ENCODE measurements at regions not wholly inside any gene's neighbourhood (a gene's known extent, or its start where the extent isn't known, plus 50 kb on each side); places are given as distances from the start of the nearest gene placed in this dataset.
"Not testable (repeated sequence)": the region's sequence is repeated elsewhere in the genome, so short reads cannot be mapped to it uniquely, and the experiment has no call there.

DNA sequence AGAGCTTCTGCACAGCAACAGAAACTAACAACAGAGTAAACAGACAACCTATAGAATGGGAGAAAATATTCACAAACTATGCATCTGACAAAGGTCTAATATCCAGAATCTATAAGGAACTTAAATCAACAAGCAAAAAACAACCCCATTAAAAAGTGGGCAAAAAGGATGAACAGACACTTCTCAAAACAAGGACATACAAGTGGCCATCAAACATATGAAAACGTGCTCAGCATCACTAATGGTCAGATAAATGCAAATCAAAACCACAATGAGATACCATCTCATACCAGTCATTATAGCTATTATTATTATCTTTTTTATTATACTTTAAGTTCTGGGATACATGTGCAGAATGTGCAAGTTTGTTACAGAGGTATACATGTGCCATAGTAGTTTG is 252.6 kb downstream of the PTGER3 start:
- ATAC-seq; H3K9me3 ChIP-seq (replicated peaks; ENCODE audit: control insufficient read depth, insufficient read depth, low read depth, low read length); H3K9me1 ChIP-seq (ENCODE audit: control insufficient read depth, insufficient read depth, low read length); H3K4me2 ChIP-seq (ENCODE audit: insufficient read depth, low read length); H3K27ac ChIP-seq (ENCODE audit: extremely low read depth, low read depth, low read length); H3K79me2 ChIP-seq (ENCODE audit: control insufficient read depth, insufficient read depth, low read length); BruUV-seq (replicated peaks); H3K4me3 ChIP-seq; FAIRE-seq; intact Hi-C loops (cut with micrococcal nuclease); H3K27me3 ChIP-seq (ENCODE audit: control insufficient read depth in 2 of 2, insufficient read depth in 2 of 2, low read length in 2 of 2); CTCF ChIA-PET (ENCODE audit: low intra/inter-chr PET ratio); H2AFZ ChIP-seq (ENCODE audit: low read depth, low read length); H3K9ac ChIP-seq (ENCODE audit: insufficient read depth in 1 of 2, low read depth in 2 of 2, low read length in 2 of 2); H3K4me1 ChIP-seq (replicated peaks in 1 of 2; ENCODE audit: control insufficient read depth in 2 of 2, insufficient read depth in 2 of 2, low read length in 2 of 2); H3K36me3 ChIP-seq (ENCODE audit: control insufficient read depth, insufficient read depth, low read length); POLR2A ChIA-PET; DNase-seq (ENCODE audit: extremely low read depth in 1 of 4, low spot score in 3 of 4); H4K20me1 ChIP-seq (replicated peaks; ENCODE audit: control insufficient read depth, insufficient read depth, low read length); in situ Hi-C loops (cut with MboI): not testable (repeated sequence)
- TF ChIP-seq, protein P1, sequence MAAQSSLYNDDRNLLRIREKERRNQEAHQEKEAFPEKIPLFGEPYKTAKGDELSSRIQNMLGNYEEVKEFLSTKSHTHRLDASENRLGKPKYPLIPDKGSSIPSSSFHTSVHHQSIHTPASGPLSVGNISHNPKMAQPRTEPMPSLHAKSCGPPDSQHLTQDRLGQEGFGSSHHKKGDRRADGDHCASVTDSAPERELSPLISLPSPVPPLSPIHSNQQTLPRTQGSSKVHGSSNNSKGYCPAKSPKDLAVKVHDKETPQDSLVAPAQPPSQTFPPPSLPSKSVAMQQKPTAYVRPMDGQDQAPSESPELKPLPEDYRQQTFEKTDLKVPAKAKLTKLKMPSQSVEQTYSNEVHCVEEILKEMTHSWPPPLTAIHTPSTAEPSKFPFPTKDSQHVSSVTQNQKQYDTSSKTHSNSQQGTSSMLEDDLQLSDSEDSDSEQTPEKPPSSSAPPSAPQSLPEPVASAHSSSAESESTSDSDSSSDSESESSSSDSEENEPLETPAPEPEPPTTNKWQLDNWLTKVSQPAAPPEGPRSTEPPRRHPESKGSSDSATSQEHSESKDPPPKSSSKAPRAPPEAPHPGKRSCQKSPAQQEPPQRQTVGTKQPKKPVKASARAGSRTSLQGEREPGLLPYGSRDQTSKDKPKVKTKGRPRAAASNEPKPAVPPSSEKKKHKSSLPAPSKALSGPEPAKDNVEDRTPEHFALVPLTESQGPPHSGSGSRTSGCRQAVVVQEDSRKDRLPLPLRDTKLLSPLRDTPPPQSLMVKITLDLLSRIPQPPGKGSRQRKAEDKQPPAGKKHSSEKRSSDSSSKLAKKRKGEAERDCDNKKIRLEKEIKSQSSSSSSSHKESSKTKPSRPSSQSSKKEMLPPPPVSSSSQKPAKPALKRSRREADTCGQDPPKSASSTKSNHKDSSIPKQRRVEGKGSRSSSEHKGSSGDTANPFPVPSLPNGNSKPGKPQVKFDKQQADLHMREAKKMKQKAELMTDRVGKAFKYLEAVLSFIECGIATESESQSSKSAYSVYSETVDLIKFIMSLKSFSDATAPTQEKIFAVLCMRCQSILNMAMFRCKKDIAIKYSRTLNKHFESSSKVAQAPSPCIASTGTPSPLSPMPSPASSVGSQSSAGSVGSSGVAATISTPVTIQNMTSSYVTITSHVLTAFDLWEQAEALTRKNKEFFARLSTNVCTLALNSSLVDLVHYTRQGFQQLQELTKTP (IDR thresholded peaks at IDR 0.05; ENCODE audit: low read depth in 1 of 2, partially characterized antibody in 2 of 2), result peak in 1 of 2 experiments; percentile 92
- 7% methylated on average over 1 of the region's 1 CpG for WGBS (ENCODE audit: insufficient coverage, low coverage, missing lambda C conversion rate)

DNA sequence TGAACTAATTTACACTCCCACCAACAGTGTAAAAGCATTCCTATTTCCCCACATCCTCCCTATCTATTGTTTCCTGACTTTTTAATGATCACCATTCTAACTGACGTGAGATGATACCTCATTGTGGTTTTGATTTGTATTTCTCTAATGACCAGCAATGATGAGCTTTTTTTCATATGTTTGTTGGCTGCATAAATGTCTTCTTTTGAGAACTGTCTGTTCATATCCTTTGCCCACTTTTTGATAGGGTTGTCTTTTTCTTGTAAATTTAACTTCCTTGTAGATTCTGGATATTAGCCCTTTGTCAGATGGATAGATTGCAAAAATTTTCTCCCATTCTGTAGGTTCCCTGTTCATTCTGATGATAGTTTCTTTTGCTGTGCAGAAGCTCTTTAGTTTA is 251.3 kb downstream of the PTGER3 start:
- H3K4me2 ChIP-seq (ENCODE audit: insufficient read depth, low read length); ATAC-seq; H3K27ac ChIP-seq (ENCODE audit: extremely low read depth, low read depth, low read length); H4K20me1 ChIP-seq (replicated peaks; ENCODE audit: control insufficient read depth, insufficient read depth, low read length); H3K36me3 ChIP-seq (ENCODE audit: control insufficient read depth, insufficient read depth, low read length); H3K9me3 ChIP-seq (replicated peaks; ENCODE audit: control insufficient read depth, insufficient read depth, low read depth, low read length); intact Hi-C loops (cut with micrococcal nuclease); H3K9me1 ChIP-seq (ENCODE audit: control insufficient read depth, insufficient read depth, low read length); CTCF ChIA-PET (ENCODE audit: low intra/inter-chr PET ratio); H2AFZ ChIP-seq (ENCODE audit: low read depth, low read length); POLR2A ChIA-PET; H3K4me1 ChIP-seq (replicated peaks in 1 of 2; ENCODE audit: control insufficient read depth in 2 of 2, insufficient read depth in 2 of 2, low read length in 2 of 2); DNase-seq (ENCODE audit: extremely low read depth in 1 of 4, low spot score in 3 of 4); H3K4me3 ChIP-seq; FAIRE-seq; in situ Hi-C loops (cut with MboI); H3K79me2 ChIP-seq (ENCODE audit: control insufficient read depth, insufficient read depth, low read length); BruUV-seq (replicated peaks); H3K27me3 ChIP-seq (ENCODE audit: control insufficient read depth in 2 of 2, insufficient read depth in 2 of 2, low read length in 2 of 2); H3K9ac ChIP-seq (ENCODE audit: insufficient read depth in 1 of 2, low read depth in 2 of 2, low read length in 2 of 2): not testable (repeated sequence)
- 53% methylated on average over 1 of the region's 1 CpG for WGBS (ENCODE audit: insufficient coverage, low coverage, missing lambda C conversion rate)
- TF ChIP-seq, protein P1 (IDR thresholded peaks at IDR 0.05; ENCODE audit: low read depth in 1 of 2, partially characterized antibody in 2 of 2), result peak in 1 of 2 experiments; percentile 97

Measured in K562 (cell line).